HG02642 (cell line): ENCODE measurements at regions not wholly inside any gene's neighbourhood (a gene's known extent, or its start where the extent isn't known, plus 50 kb on each side); places are given as distances from the start of the nearest gene placed in this dataset.

Source experiments
- ATAC-seq: cut with Tn5 transposase; IDR thresholded peaks from one replicate; pipeline ENCODE4 v1.9.1; 2021; ENCODE audit warnings: mild to moderate bottlenecking; ENCODE audit not compliant: unreplicated experiment, poor library complexity

DNA sequence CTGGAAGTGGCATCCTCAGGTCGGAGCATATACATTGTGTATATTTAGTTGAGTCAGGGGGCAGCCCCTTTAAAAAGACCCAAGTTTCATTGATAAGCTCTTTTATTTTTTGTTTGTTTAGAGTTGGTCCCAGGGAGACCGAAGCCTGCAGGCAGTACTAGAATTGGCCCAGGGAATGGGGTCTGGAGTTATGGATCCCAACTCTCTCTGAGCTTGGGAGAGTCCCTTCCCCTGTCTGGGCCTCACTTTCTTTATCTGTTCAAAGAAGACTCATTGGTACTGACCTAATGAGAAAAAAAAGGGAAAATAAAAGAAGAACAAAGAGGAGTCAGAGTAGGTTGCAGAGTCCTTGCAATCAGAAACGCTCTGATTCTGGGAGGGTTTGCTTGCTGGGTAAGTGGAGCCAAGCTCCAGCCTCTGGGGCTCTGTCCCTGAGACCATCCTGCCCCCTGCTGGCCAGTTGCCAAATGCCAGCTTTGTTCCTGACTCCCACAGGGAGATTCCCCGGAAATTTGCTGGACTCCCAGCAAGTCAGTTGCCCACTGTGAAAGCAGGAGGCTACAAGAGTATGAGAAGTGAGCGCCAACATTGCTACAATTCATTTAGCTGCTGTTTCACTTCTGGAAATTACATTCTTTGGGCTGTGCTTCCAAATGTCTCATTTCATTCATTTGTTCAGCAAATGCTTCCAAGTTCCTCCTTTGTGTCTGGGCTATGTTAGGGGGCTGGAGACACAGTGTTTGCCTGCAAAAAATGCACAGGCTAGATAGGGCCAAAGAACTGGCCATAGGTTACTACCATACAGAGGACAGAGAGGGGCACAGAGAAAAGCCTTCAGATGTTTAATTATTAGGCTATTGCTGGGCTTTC lies 156.2 kb downstream of the MELK start:
- ATAC-seq = peak; percentile 72

DNA sequence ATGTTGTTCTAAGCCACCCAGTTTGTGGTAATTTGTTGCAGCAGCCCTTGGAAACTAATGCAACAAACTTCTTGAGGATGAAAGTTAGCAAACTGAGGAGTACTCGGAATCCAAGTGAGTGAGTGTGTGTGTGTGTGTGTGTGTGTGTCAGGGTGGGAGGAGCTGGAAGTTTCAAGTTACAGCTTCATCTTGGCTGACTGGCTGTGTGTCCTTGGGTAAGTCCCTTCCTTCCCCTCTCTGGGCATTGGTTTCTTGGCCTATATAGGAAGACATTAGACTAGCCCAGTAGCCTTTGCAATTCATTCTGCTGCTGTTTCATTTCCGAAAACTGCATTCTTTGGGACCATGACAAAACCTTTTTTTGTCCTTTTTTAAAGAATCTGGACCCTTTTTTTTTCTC lies 157.2 kb downstream of the MELK start:
- ATAC-seq = no peak

DNA sequence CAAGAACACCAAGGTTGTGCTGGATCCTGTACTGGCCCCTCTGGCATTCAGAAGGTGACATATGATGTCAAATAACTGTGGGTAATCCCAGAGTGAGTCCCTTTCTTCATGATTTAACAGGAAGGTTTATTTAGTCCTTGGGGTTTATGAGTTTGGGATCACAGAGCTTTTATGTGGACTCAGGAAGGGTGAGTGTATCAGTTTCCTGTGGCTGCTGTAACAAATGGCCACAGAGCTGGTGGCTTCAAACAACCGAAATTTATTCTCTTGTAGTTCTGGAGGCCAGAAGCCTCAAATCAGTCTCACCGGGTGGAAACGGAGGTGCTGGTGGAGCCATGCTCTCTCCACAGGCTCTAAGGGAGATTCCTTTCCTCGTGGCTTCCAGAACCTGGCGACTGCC lies 157.7 kb downstream of the MELK start:
- ATAC-seq = no peak

DNA sequence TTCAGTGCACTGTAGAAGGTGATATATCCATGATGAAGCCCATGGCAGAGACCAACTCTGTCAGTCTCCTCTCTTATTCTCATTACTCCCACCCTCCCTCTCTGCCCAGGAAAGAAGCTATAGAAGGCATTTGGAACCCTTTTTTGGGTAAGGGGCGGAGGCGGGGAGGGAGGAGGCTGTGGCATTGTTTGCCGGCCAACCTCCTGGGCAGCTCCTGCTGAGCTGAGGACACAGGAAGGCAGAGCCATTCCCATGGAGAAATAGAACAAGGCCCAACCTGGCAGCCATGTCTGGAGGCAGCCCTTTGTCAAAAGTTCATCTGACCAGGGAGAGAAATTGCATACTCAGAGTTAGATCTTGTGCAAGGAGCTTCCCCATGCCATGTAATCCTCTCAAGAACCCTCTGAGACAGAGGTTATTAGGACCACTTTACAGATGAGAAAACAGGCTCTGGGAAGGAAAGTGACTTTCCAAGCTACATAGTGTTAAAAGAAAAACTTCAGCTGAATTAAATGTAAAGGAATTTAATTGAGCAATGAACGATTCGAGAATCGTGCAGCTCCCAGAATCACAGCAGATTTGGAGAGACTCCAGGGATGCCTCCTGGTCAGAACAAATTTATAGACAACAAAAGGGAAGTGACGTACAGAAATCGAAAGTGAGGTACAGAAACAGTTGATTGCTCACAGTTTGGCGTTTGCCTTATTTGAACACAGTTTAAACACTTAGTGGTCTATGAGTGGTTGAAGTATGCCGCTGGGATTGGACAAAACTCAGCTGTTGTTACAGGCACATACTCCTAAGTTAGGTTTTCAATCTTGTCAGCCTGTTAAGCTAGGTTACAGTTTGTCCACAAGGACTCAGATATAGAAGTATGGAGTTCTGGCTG lies 158.6 kb downstream of the MELK start:
- no peak for ATAC-seq

DNA sequence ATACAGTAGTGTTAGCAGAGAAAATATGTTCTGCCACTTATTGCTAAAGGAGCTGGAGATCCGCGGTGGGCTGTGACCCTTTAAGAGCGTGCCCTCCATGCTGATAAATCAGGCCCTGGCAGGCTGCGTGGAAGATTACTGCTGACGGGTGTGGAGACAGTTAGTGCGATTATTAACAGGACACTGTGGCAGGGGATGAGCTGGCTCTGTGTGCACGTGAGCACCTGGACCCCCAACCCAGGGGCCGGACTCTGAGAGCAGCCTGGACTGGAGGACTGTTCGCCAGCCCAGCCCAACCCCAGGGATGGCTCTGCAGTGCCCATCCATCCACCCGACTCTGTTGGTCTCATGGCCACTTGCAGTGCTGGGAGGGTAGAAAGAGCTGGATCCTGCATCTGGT lies 162.0 kb downstream of the MELK start:
- ATAC-seq = no peak

DNA sequence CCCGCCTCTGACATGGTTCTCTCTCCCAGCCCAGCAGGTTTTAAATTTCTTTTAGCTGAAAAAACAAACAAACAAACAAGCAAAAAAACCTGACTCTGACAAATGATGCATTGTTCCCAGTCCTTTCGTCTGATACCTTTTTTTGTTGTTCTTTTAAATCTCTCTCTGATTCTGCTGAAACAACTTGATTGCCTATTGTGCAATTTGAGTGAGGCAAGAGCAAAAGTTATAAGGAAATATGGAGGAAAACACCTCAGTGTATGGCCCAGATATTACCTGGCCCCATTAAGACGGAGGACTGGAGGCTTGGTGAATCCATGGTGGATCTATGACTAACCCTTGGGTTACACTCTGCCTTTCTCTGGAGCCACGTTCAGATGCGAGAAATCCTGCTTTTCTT lies 164.0 kb downstream of the MELK start:
- no peak for ATAC-seq

DNA sequence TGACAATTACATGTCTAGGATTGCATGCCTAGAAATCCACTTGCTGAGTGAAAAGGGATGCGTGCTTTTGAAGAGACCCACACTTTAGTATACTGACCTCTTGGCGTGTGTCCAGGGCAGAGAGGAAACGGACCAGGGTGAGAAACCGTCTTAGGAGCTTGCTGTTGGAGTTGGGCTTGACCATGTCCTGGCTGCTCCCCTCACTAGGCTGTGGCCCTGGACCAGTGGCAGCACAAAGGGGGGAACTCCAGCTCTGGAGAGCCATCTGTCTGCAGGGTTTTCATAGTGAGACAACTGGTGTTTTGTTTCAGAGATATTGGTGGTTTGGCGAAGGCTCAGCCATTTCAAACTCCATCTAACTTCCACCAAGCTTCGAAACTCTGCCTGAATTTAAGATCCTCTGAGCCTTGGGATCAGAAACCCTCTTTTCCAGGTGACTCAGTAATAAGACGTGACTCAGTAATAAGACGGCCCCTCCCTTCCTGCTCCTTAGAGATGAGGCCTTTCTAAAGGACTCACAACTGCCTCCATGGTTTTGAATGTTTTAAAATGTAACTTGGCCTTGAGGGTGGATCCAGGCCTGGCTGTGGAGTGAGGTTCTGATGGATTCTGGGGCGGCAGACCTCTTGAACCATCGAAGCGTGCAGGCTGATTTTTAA lies 165.8 kb downstream of the MELK start:
- ATAC-seq = no peak

DNA sequence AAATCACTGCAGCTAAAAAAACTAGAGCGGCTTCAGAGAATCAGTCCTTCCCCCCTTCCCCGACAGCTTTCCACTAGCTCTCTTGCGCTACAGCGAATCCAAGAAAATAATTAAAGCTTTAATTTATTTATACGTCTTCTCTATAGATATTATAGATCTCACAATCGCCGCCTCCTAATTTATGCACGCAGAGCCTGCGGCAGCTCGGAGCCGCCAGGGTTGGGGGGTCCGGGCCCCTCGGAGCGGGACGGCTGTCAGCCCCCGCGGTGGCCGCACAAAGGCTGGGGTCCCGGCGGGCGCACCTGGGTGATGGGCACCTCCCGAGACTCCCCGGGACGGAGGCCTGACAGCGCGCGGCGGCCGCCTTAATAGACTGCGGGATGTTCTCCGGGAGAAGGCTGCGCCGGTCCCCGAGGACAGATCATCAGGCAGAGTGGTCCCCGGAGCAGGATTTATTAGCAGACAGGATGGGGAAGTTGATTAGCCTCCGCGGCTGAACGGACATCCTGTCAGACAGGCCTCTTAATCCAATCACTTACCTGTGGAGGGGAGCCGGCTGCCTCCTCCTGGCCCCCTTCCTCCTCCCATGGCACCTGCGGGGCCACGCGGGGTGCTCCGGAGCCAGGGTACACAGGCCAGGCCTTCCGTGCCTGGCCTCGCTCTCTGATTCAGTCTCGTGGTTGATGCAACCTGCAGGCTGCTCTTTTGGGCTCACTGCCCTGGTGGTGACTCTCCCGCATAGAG lies 166.8 kb downstream of the MELK start:
- ATAC-seq = no peak

DNA sequence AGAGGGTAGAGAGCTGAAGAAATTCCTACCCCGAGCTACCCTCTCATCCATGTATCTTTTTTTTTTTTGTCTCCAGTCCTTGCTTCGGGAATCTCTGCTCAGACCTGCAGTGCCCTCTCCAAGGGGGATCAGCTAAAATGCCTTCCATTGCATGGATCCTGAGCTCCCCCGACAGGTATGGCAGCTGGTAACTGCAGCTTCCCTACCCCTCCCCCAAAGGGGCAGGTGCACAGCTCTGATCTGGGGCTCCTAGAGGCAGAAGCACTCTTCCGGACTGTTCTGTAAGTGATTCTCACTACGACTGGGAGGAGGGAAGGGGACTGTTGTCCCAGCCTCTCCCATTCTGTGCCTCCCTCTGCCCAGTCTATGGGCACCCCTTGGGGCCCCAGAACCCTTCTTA lies 169.6 kb downstream of the MELK start:
- no peak for ATAC-seq

DNA sequence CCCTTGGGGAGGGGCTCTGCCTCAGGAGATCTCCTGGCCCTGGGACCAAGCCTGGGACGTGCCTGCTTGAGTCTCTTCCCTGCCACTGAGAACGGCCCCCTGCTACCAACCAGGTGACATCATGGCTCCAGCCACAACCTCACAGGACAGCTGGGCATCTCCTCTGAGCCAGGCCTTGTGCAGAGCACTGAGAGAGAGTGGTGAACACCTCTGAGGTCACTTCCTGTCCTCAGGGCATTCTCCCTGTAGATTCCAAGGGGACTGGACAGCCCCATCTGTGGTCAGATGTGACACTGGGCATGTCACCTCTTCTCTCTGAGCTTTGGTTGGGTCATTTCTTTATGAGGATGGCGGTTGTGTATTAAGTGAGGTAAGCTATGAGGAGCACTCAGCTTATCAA lies 172.0 kb downstream of the MELK start:
- ATAC-seq = no peak

DNA sequence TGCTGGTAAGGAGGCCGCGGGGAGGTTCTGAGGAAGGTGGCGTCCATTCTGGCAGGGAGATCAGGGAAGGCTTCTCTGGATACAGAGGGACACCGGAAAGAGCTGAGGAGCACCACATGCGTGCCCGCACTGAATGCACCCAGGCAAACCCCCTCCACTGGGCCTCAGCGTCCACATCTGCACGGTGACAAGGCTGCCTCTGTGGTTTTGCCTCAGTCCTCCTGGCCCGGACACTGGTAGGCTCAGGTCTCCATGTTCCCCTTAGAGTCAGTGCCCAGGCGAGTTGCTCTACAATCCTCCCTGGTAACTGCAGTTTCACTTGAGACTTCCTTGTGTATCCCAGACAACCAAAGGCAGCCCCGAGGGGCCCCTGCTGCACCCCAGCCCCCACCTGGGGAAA lies 173.3 kb downstream of the MELK start:
- no peak for ATAC-seq

DNA sequence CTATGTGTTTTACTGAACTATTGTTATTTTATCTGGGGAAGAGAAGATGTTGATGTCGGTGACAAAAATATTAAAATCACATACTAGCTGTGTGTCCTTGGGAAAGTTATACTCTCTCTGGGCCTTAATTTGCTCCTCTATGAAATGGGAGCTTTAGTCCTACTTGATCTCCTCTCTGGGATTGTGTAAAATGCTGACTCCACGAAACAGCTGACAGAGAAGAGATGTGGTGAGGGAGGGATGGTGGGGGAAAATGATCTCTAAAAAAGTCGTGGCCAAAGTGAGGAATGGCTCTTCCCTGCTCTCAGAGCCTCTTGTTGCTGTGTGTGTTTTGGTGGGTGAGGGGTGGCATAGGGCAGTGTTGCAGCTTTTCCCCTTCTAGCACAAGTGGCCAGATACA lies 173.7 kb downstream of the MELK start:
- no peak for ATAC-seq

DNA sequence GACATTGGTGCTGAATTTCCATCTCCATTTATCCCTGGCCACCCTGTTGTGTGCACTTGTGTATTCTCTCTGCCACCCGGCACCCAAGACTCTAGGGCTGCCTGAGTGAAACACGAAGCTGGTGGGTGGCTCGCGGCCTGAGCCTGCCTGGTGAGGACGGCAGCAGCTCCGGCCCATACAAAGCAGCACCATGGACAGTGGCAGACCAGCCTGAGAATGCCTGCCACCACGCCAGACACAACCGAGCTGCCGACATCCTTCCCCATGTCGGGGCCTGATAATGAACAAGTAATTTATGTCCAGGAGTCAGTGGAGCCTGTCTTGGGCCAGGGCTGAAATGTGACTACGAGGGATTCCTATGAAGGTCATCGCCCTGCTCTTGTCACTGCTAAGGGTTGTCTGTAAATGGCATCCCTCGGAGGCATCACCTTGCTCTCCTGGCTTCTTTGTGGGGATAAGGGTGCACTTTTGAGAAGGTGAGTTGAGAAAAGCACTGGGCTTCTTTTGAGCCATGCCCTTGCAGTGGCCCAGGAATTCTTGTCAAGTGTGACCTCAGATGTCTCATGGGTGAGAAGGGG lies 175.7 kb downstream of the MELK start:
- ATAC-seq = no peak

DNA sequence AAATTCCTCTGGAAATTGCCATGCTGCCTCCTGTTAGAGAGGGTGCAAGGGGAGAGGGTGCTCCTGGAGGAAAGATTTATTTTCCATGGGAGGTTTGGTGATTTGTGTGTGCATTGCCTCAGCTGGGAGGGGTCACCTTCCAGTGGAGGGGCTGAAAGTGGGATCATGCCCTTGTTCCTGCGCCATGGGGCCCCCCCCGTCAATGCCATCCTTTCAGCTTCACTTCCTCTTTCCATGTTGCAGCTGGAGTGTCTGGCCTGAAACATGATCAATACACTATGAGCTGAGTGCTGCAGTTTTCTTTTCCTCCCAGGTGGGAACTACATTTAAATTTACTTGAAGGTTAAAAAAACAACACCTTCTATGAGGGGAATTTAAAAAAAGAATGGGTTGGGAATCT lies 176.8 kb downstream of the MELK start:
- no peak for ATAC-seq

DNA sequence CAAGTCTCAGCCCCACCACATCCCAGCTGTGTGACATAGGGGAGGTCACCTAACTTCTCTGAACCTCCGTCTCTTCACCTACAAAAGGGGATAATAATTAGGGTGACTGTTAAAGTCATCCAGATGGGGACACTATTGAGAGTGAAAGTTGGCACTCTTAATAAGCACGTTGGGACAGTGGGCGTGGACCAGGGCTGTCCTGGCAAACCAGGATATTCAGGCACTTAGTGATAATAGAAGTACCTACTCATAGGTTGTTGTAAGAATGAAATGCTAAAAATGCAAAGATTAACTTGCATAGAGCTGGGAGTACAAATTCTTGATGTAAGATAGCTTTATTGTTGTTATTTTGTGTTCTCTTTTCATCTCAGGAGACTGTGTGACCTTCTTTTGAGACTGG lies 177.9 kb downstream of the MELK start:
- no peak for ATAC-seq

DNA sequence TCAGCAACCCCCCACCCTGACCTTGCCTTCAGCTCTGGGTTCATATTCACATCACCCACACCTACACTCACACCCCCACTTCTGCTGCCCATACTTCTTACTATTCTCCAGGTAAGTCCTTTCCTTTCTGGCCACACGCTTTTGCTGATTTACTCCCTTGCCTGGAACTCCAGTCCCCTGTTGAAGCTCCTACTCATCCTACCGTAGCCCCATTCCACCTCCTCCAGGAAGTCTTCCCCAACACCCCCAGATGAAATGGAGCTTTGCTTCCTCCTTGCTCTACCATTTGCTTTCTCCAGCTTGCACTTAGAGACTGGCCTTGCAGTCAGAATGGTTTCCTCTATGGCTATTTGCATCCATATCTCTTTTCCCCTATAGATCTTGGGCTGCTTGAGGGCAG lies 182.3 kb downstream of the MELK start:
- ATAC-seq = no peak

DNA sequence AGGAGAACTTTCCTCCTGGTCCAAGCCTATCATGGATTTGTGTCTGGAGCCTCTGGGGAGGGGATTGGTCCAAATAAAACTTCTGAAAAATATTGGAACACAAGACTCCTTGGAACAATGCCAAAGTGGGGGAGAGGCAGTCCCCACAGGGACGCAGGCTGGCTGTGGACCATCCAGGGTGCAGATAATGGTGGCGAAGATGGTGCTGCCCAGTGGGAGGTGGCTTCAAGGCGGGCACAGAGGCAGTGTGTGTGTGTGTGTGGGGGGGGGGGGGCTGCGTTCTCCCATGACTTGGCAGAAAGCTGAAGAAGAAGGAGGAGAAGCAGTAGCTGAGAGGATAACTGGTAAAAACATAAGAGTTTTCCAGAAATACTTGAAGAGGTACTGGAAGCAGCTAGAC lies 186.4 kb downstream of the MELK start:
- no peak for ATAC-seq

DNA sequence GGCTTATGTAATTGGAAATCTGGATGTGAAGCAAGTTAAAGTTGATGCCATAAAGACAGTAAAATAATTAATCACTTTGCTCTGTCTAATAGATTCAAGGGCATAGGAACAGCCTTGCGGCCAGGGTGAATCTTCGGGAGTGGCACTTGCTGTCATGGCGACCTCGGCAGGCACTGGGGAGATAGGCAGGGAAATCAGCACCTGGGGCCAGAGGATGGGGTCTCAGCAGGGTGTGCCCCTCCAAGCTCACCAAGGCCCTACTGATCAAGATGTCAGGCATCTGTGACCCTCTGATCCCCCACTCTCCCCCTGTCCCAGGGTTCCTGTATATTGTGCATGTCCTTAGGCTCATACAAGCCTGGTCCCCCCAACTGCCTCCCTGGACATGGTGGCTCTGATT lies 187.3 kb downstream of the MELK start:
- no peak for ATAC-seq

DNA sequence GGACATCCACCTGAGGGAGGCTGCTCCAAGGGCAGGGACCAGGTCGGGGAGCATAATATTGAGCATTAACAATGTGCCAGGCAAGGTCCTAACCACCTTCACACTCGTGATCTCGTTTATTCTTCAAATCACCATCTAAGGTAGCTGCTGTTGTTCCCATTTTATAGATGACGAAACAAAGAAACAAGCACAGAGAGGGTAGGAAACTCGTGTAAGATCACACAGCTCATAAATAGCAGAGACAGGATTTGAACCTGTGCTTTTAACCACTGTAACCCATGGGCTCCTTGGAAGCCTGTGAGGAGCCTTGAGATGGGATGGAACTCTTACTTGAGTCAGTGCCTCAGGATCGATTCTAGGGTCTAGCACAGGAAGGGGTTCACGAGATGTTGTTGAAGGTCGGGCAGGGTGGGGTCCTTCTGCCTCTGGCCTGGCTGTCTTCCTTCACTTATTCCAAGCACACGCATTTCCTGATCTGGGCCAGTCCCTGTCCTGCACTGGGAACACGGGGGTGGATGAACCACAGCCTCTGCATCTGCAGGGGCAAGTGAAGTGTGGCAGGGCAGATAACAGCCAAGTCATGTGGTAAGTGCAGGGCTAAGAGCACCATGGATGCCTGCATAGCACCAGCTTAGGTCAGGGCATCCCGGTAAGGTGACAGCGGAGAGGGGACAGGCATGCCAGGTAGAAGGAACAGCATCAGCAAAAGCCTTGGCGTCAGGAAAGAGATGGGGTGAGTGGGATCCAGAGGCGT lies 188.1 kb downstream of the MELK start:
- no peak for ATAC-seq
